DOHH2 (cell line): ENCODE measurements at regions not wholly inside any gene's neighbourhood (a gene's known extent, or its start where the extent isn't known, plus 50 kb on each side); places are given as distances from the start of the nearest gene placed in this dataset.

Experiments
- H3F3A ChIP-seq: fragments of 200-600 bp; sonication (generic), shearing (Covaris generic); 2 replicates; pipeline ENCODE4 v1.6.0; 2016; ENCODE audit warnings: antibody characterized with exemption, mild to moderate bottlenecking; ENCODE audit not compliant: control insufficient read depth, insufficient read depth
- H3K27ac ChIP-seq: fragments of 200-600 bp; sonication (generic); 2 replicates; pipeline ENCODE4 v1.5.1; 2014; ENCODE audit warnings: low read depth, mild to moderate bottlenecking, low read length, moderate library complexity
- H3K27me3 ChIP-seq: fragments of 200-600 bp; sonication (generic); 2 replicates; pipeline ENCODE4 v1.6.1; 2014; ENCODE audit warnings: mild to moderate bottlenecking, low read length, mixed read lengths; ENCODE audit not compliant: control insufficient read depth
- H3K36me3 ChIP-seq: fragments of 200-600 bp; sonication (generic); 2 replicates; pipeline ENCODE4 v1.6.1; 2014; ENCODE audit warnings: mild to moderate bottlenecking, low read length, moderate library complexity, mixed read lengths; ENCODE audit not compliant: control insufficient read depth
- H3K4me1 ChIP-seq: fragments of 200-600 bp; sonication (generic); 2 replicates; pipeline ENCODE4 v1.6.1; 2014; ENCODE audit warnings: mild to moderate bottlenecking, low read length, mixed read lengths; ENCODE audit not compliant: control insufficient read depth
- H3K4me2 ChIP-seq: fragments of 200-600 bp; sonication (generic); 2 replicates; pipeline ENCODE4 v1.6.0; 2014; ENCODE audit warnings: mild to moderate bottlenecking, low read length, moderate library complexity
- H3K4me3 ChIP-seq: fragments of 200-600 bp; sonication (generic); 2 replicates; pipeline ENCODE4 v1.5.1; 2014; ENCODE audit warnings: mild to moderate bottlenecking, low read length, mixed read lengths
- H3K79me2 ChIP-seq: fragments of 200-600 bp; sonication (generic); 2 replicates; pipeline ENCODE4 v1.6.1; 2014; ENCODE audit warnings: mild to moderate bottlenecking, low read length, mixed read lengths; ENCODE audit not compliant: control insufficient read depth
- H3K9me2 ChIP-seq: fragments of 200-600 bp; sonication (generic); replicated peaks from 2 replicates; pipeline ENCODE4 v1.6.1; 2014; ENCODE audit warnings: mild to moderate bottlenecking, low read length, mixed read lengths; ENCODE audit not compliant: control insufficient read depth
- H3K9me3 ChIP-seq: fragments of 200-600 bp; sonication (generic); 2 replicates; pipeline ENCODE4 v1.6.1; 2014; ENCODE audit warnings: antibody characterized with exemption, low read length, mixed read lengths; ENCODE audit not compliant: control insufficient read depth, insufficient read depth
- H4K20me1 ChIP-seq: fragments of 200-600 bp; sonication (generic); 2 replicates; pipeline ENCODE4 v1.6.0; 2014; ENCODE audit warnings: low read depth, mild to moderate bottlenecking, antibody characterized with exemption, low read length, moderate library complexity; ENCODE audit not compliant: control insufficient read depth, insufficient read depth
- EZH2phosphoT487 ChIP-seq: fragments of 200-600 bp; sonication (generic); IDR thresholded peaks from 2 replicates; pipeline ENCODE4 v1.6.1; 2017; ENCODE audit warnings: borderline replicate concordance, mild to moderate bottlenecking, antibody characterized with exemption, low read length, moderate library complexity, mixed read lengths
- TF ChIP-seq, protein P1 (sequence below): fragments of 200-600 bp; sonication (generic); IDR thresholded peaks from one replicate; pipeline ENCODE4 v1.5.1; 2014; ENCODE audit warnings: antibody characterized with exemption, mild to moderate bottlenecking, low read depth, low read length; ENCODE audit not compliant: poor library complexity, severe bottlenecking

DNA sequence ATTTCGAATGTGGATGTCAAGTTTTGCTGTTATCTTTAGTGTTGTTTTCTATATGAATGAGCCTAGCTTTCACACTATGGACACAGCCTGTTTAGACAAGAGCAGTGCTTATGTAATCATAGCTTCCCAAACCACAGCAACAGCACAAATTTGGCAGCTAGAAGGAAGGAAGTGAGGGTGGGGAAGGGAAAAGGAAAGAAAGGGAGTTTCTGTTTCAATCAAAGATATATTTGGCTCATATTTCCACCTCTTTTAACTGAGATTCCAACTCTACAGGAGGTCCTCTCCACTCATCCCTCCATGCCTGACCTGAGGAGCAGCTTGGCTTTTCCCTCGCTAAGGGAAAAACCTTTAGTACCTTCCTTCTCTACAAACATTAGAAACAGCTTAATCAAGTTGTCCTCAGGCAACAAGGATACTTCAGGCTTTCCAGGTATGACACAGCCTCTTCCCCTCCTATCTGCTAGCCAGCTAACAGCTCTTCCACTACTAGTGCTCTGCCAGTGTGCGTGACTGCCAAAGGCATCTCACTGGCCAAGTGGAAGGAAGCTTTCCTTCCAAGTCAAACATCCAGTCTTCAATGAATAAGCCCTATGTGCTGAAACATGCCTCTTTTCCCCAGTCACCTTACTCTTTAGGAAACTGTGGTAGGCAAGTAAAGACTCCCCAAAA, 268.6 kb upstream of the PTGER4 start:
- TF ChIP-seq EZH2phosphoT487, result no peak
- TF ChIP-seq, protein P1, sequence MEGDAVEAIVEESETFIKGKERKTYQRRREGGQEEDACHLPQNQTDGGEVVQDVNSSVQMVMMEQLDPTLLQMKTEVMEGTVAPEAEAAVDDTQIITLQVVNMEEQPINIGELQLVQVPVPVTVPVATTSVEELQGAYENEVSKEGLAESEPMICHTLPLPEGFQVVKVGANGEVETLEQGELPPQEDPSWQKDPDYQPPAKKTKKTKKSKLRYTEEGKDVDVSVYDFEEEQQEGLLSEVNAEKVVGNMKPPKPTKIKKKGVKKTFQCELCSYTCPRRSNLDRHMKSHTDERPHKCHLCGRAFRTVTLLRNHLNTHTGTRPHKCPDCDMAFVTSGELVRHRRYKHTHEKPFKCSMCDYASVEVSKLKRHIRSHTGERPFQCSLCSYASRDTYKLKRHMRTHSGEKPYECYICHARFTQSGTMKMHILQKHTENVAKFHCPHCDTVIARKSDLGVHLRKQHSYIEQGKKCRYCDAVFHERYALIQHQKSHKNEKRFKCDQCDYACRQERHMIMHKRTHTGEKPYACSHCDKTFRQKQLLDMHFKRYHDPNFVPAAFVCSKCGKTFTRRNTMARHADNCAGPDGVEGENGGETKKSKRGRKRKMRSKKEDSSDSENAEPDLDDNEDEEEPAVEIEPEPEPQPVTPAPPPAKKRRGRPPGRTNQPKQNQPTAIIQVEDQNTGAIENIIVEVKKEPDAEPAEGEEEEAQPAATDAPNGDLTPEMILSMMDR, result no peak
- H3K4me2 ChIP-seq, result no peak overlapping the region

DNA sequence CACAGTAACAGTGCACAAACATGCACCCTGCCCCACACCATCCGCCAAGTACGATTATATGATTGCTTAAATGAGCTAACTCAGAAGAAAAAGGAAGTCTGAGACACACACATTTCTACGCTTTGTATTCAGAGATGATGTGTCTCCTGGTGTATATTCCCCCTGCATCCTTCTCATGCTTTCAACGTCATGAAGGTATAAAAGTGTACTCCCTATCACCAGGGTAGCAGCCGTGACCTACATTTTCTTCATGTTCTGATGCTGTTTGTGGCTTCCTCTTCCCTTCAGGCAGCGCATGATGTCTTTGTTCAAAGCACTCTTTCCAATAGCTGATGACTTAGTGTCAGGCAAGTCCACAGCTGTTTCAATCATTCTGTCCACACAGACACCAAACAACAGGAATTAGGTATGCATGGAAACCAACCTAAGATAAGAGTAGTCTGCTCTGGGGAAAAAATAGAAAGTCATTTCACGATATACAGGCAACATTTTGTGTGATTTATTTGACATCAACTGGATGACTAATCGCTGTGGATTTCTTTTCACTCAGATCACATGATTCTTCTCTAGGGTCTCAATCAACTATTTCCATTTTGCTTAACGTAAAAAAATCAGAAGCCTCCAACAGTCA, 269.4 kb upstream of the PTGER4 start:
- Histone ChIP-seq H3K9me3 (no peaks in the 10 kb centered on the region), H3F3A (no peaks in the 10 kb centered on the region; the same call in 1 of the 2 replicates), H3K4me2 (no peak overlapping the region), H3K4me1 (peaks cover 22% of the 10 kb centered on the region), H3K27me3 (no peaks in the 10 kb centered on the region), H3K36me3 (no peaks in the 10 kb centered on the region), H3K79me2 (no peaks in the 10 kb centered on the region), H4K20me1 (no peaks in the 10 kb centered on the region), H3K27ac (no peak overlapping the region), H3K4me3 (no peak overlapping the region), H3K9me2 (no peaks in the 10 kb centered on the region)
- TF ChIP-seq EZH2phosphoT487, result no peak
- TF ChIP-seq, protein P1, result no peak

More for the DNA sequence above, 268.6 kb upstream of the PTGER4 start:
- Histone ChIP-seq H3F3A (no peaks in the 10 kb centered on the region; the same call in 1 of the 2 replicates), H3K36me3 (no peaks in the 10 kb centered on the region), H3K4me1 (peaks cover 22% of the 10 kb centered on the region), H3K9me2 (no peaks in the 10 kb centered on the region), H3K27me3 (no peaks in the 10 kb centered on the region), H3K4me3 (no peak overlapping the region), H3K79me2 (no peaks in the 10 kb centered on the region), H3K9me3 (no peaks in the 10 kb centered on the region), H3K27ac (no peak overlapping the region), H4K20me1 (no peaks in the 10 kb centered on the region)

DNA sequence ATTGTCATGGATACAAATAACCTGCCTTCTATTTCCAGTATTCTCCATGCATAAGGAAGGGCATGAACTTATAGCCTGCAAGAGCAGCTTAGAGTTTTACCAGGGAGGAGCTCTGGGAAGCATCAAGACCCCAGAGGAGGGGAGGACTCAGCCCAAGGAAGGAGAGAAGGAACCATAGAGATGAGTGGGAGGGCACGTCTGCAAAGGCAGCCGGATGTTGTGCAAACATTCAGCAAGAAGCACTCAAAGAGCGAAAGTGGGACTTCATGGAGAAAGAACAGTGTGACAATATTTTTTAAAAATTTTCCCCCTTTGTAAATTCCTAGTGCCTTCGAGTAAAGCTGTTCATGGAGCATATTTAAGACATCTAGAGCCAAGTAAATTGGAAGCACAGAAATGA, 270.1 kb upstream of the PTGER4 start:
- no peak overlapping the region for H3K4me2 ChIP-seq
- no peaks in the 10 kb centered on the region for H3K9me3 ChIP-seq
- no peaks in the 10 kb centered on the region; the same call in 1 of the 2 replicates for H3F3A ChIP-seq
- H3K4me3 ChIP-seq, result no peak overlapping the region
- H3K4me1 ChIP-seq, result peaks cover 22% of the 10 kb centered on the region
- TF ChIP-seq, protein P1, result no peak
- no peak for TF ChIP-seq EZH2phosphoT487
- H3K27me3 ChIP-seq, result no peaks in the 10 kb centered on the region
- no peaks in the 10 kb centered on the region for H3K79me2 ChIP-seq
- no peaks in the 10 kb centered on the region for H4K20me1 ChIP-seq
- no peak overlapping the region for H3K27ac ChIP-seq
- no peaks in the 10 kb centered on the region for H3K36me3 ChIP-seq
- no peaks in the 10 kb centered on the region for H3K9me2 ChIP-seq
